NOMO-1 treated with DMSO at 0.1 percent for 48 hours (cell line): ENCODE measurements at regions not wholly inside any gene's neighbourhood (a gene's known extent, or its start where the extent isn't known, plus 50 kb on each side); places are given as distances from the start of the nearest gene placed in this dataset.
"Not testable (repeated sequence)": the region's sequence is repeated elsewhere in the genome, so short reads cannot be mapped to it uniquely, and the experiment has no call there.

Experiments
- DNase-seq: peaks from one replicate; lab custom pipeline; 2025; ENCODE audit not compliant: unreplicated experiment; lab: John Stamatoyannopoulos, UW

- no peak for DNase-seq
Observed at GRCh38 chr13:112172641-112173251, 105.8 kb downstream of the SOX1 start.

DNA sequence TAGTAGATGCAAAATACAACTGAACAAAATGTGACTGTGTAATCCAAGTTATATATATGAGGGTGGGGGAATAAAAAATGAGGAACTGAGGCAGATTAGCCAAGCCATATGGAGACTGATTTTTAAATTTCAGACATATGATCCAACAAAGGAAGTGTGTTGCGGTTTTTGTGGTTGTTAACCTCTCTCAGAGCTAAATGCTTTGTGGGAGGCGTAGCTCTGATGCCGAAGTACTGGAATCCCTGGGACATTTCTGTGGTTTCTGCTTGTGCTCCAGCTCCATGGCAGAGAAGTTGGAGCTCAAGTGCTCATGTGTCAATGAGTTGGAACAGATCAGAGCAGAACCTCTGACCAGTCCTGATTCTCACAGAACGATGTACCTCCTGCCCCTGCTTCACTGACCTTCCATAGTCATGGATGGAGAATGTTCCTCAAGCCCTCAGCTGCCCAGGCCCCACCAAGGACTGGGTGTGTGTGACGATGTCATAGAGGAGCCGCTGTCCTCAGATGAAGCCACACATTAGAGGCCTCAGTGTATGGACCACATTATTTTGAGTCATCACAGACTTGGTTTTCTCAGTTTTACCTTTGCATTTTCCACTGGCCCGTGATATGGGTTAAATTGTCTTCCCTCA is 107.6 kb downstream of the SOX1 start:
- peak; percentile 23 for DNase-seq

GRCh38 chr13:112175162-112176075 is 108.5 kb downstream of the SOX1 start:
- DNase-seq: no peak

GRCh38 chr13:112176141-112177119 is 109.5 kb downstream of the SOX1 start:
- DNase-seq: not testable (repeated sequence)

DNA sequence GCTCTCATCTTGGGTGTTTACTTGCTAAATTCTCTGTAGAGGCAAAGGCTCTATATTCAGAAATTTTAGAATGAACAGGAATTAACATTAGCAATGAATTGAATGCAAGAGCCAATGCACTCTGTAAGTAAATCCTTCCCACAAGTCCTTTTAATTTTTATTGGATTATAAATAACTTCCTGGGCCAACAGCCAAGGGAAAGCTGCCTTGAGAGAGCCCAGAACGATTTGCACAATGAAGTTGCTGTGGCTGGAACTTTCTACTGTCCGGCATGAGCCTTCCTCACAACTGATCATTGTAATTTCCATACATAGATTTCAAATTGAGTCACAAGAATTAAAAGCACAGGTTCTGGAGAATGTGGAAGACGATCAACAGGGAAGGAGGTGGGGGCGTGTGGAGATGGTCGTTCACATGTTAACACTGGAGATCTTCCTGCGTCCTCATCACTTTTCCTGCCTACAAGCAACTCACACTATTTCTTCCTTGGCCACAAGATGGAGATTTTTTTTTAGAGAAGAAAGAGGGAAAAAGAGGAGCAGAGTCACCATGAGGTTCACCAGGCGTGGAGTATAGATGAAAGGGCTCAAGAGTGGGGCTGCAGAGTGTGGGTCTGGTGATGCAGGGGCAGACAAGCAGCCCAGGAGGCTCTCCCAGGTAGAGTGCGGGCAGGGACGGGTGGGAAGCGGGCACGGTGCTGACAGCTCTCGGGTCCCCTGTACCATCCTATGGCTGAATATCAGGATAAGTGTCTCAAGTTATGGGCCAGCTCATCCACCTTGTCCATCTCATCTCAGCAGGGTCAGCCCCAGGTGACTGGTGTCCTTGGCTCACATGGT is 110.7 kb downstream of the SOX1 start:
- DNase-seq: no peak

DNA sequence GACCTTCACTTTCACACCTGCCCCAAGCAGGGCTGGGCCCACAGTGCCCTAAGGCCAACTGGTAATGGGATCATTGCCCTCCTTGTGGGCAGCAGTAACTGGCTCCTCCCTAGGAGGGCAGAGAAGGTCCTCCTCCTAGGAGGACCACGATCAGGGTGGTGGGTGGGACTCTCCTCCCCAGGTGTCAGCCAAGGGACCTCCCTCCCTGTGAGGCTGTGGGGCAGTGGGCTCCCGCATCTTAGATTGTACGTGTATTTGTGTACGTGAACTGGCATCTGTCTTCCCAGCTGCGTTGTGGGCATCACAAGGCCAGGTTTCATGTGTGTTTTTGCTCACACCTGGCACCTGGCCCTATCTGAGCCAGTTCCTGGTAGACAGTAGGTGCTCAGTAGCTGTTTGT is 111.8 kb downstream of the SOX1 start:
- no peak for DNase-seq

DNA sequence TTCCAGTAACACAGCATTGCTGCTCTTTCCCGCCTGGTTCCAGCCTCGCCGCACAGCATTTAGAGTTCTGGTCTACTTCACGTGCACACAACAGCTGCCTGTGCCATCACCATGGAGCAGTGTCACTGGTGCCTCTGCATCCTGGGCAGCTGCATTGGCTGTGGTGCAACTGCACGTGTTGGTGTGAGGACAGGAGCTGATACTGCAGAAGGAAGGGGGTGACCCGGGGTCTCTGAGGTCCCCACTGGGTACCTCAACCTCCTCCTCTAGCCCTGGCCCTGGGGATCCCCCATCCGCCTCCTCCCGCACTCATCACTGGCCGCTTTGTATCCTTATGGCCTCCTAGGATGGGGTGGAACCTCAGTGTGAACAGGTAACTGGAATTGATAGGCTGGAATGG is 112.5 kb downstream of the SOX1 start:
- DNase-seq: no peak

DNA sequence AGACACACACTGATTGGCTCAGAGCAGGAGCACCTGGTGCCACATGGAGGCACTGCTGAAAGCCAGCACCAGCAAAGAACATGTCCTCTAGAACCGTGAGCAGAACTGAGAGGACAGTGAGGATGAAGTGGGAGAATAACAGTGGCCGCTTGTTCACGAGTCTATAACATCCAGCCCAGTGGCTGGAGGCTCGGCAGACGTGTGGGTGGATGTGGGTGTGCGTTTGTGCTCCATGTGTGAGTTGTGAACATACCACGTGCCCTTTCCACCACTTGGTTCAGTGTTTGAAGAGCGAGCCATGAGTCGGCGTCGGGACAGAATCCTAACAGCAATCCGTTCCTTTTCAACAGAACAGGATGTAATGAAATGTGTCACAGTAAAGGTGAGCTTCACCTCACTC is 113.0 kb downstream of the SOX1 start:
- no peak for DNase-seq

DNA sequence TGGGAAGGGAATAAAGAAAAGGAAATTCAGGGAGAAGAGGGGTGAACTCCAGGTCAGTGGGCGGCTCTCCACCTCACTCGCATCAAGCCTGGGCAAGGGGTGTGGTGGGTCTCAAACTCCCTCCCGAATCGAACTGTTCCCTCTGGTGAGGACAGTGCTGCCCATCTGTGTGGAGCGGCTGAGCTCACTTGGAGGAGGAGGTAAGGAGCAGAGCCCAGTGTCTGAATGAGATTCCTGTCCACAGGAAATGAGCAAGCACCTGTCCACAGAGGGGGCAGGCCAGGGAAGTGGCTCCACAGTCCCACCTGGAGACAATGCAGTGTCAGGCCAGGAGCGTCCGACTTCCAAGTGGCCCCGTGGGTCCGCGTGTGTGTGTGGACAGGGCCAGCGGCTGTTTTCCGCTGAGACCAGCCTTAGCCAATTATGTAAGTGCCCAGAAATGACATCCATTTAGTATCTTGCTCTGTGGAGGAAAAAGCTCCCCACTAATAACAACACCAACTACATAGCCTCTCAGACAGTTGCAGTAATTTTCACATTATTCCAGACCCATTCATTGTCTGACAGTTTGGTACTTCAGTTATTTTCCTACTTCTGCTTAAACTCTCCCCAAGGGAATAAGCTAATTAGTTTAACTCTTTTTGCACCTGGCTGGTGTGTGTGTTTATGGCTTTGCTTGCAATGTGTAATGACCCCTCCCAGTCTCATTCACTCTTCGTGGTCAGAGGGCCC is 114.6 kb downstream of the SOX1 start:
- no peak for DNase-seq

GRCh38 chr13:112182251-112182650 is 115.3 kb downstream of the SOX1 start:
- no peak for DNase-seq

GRCh38 chr13:112182846-112183531 is 116.0 kb downstream of the SOX1 start:
- peak; percentile 34 for DNase-seq

DNA sequence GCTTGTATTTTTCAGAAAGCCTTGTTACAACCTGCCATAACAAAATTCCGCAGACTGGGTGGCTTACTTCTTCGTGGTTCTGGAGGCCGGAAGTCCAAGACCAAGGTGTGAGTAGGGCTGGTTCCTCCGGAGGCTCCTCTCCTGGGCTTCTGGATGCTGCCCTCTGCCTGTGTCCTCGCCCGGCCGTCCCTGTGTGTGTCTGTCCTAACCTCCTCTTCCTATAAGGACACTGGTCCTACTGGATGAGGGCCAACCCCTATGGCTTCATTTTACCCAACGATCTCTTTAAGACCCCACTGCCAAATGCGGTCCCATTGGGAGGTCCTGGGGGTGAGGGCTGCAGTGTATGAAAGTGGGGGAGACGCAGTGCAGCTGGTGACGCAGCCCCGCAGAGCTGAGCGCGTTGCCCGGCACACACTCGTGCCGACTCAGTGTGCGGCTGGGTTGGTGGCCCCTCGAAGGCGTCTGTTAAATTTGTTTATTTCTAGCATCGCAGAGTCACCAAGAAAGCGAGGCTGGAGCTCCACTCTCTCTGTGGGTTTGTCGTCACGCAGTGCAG is 116.7 kb downstream of the SOX1 start:
- no peak for DNase-seq

- no peak for DNase-seq
Observed at GRCh38 chr13:112184261-112184660, 117.3 kb downstream of the SOX1 start.

DNA sequence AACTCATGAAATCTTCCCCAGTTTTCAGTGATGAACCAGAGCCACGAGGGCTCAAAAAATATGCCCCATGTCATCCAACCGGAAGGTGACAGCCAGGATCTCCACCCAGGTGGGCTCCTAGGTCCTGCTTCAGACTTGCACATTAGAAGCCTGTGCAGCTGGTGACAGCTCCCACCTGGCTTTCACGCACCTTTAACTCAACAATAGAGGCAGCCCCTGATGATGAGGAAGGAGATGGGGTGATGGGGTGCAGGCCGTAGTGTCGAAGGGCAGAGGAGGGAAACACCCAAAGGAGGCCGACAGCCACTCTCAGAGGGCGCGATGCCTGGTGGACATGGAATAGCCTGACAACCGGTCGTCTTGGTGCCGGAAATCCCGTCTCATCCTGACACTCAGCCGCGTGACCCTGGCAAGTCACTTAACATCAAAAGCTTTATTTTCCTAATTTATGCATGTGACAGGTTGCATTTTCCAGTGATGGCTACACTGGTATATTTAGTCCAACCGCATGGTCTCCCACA is 118.0 kb downstream of the SOX1 start:
- DNase-seq: no peak

DNA sequence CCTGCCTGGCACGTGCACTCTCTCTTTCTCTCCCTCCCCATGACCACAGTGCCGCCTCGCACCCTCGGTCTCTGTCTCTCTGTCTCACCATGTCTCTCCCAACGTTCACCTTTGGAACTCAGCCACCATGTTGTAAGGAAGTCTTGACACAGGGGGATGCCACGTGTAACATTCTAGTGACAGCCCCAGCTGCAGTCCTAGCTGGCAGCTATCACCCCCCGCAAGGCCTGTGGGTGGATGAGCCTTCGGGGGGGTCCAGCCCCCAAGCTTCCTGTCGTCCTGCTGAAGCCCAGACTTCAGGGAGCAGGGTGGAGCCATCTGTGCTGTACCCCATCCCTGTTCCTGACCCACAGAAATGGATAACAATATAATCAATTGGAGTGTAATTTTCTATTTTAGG is 118.5 kb downstream of the SOX1 start:
- DNase-seq: no peak

DNA sequence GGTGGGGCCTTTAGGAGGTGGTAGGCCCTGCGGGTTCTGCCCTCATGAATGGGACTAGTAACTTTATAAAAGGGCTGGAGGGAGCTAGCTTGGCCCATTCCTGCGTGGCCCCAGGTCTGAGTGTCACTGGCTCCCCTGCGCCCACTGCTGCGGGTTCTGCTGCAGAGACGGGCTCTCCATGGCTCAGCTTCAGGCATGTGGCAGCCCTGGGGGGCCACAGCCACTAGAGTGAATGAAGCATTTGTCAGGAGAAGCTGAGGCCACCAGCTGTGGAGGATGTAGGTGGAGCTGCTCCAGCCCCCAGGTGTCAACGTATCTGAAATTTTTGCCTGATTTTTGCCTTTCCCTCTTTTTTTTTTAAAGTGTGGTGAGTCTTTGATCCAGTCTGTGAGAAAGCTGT is 119.1 kb downstream of the SOX1 start:
- DNase-seq: no peak

DNA sequence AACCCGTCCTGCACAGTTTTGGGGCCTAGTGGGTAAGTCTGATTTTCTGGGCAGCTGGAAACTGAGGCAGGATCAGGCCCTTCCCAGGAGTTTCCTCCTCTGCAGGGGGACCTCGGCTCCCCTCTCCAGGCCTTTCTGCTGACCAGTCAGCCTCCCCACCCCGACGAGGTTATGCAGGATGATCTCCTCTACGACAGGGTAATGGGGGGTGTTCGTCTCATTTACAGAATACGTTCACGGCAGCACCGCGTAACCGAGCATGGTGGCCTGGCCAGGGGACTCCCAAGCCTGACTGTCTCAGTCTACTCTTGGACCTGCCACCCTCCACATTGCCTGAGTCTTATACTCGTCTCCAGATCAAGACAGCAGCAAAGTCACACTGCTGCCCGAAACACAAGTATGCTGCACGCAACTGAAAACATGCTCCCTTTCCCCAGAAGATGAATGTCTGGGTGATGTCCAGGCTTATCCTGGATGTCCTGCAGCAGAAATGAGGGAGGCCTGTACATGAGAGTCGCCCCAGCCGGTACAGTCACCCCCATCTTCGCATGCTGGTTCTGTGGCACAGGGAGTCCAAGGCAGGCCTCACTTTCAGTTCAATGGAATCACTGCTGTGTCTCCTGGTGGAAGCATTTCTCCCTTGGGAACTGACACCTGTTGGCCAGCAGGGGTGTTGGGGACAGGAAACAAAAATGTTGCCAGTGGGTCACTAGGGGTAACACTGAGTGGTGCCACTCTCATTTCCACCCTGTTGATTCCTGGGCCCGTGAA is 120.8 kb downstream of the SOX1 start:
- no peak for DNase-seq

DNA sequence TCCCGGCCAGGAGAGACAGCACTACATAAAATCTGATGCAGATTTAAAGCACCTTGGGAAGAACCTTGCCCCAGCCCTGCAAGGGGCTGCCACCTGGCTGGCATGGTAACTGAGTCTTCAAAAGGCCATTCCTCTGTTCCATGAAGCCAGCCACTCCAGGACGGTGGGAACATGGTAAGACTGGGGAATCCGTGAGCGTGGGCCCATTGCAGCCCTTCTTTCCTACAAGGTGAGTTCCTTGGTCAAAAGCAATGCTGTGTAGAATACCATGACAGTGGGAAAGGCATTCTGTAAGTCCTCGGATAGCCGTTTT is 121.3 kb downstream of the SOX1 start:
- no peak for DNase-seq
